Suprapubic skin (tissue), 4 donors: ENCODE measurements at regions not wholly inside any gene's neighbourhood (a gene's known extent, or its start where the extent isn't known, plus 50 kb on each side); places are given as distances from the start of the nearest gene placed in this dataset.

Experiments
- DNase-seq, 2 donors: peaks; one replicate each; pipeline ENCODE4 v3.0.0-alpha.2; 2019; ENCODE audit warnings: low spot score in 2 of 2
- H3K27ac ChIP-seq: fragments of 200-600 bp; sonication (generic); one replicate; pipeline ENCODE4 v1.5.1; 2019
- H3K27me3 ChIP-seq: fragments of 200-600 bp; sonication (generic); one replicate; pipeline ENCODE4 v1.5.1; 2019
- H3K36me3 ChIP-seq: fragments of 200-600 bp; sonication (generic); one replicate; pipeline ENCODE4 v1.5.1; 2019
- H3K4me1 ChIP-seq: fragments of 200-600 bp; sonication (generic); one replicate; pipeline ENCODE4 v1.5.1; 2019
- H3K4me3 ChIP-seq: fragments of 200-600 bp; sonication (generic); one replicate; pipeline ENCODE4 v1.5.1; 2019; ENCODE audit warnings: mild to moderate bottlenecking
- H3K9me3 ChIP-seq: fragments of 200-600 bp; sonication (generic); one replicate; pipeline ENCODE4 v1.5.1; 2019
- EP300 ChIP-seq: sonication (generic); formaldehyde crosslinking; IDR thresholded peaks from one replicate; pipeline ENCODE4 v1.6.1; 2017; ENCODE audit warnings: antibody characterized with exemption
- POLR2A ChIP-seq, 2 donors: fragments of 450-650 bp; IDR thresholded peaks; one replicate each; pipeline ENCODE4 v1.6.1; 2017; ENCODE audit warnings: antibody characterized with exemption in 2 of 2, mild to moderate bottlenecking in 2 of 2, moderate library complexity in 2 of 2
- POLR2AphosphoS5 ChIP-seq, 3 donors: sonication (generic); formaldehyde crosslinking; IDR thresholded peaks; one replicate each; pipeline ENCODE4 v1.6.1; 2017; ENCODE audit warnings: antibody characterized with exemption in 3 of 3
- WGBS: methylation state at CpG from one replicate; pipeline ENCODE4 v1.1.5; 2018; 5-methylcytosine and 5-hydroxymethylcytosine counted together
- TF ChIP-seq, protein P1 (sequence below), 2 donors: fragments of 200-600 bp in 1 of 2; fragments of 450-650 bp in 1 of 2; sonication (generic) in 1 of 2; IDR thresholded peaks; one replicate each; pipeline ENCODE4 v1.5.1; 2016 to 2019; ENCODE audit warnings: antibody characterized with exemption in 2 of 2, mild to moderate bottlenecking in 1 of 2, moderate library complexity in 1 of 2

DNA sequence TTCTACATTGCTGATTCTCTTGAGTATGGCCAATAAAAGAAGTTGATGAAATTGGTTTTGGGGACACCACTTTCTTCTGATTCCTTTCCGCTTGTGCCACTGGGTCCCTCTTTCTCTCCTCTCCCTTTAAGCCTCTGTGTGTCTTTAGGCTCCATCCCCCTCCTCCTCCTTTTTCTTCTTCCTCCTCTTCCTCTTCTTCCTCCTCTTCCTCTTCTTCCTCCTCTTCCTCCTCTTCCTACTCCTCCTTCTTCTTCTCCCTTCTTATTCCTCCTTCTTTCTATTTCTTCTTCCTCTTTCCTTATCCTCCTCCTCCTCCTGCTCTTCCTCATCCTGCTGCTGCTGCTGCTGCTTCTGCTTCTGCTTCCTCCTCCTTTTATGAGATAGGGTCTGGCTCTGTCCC is 93.7 kb downstream of the CHD9NB start:
- TF ChIP-seq POLR2A (IDR thresholded peaks at IDR 0.05) (no peak), POLR2AphosphoS5 (IDR thresholded peaks at IDR 0.05) (no peak), EP300 (no peak)
- TF ChIP-seq, protein P1, sequence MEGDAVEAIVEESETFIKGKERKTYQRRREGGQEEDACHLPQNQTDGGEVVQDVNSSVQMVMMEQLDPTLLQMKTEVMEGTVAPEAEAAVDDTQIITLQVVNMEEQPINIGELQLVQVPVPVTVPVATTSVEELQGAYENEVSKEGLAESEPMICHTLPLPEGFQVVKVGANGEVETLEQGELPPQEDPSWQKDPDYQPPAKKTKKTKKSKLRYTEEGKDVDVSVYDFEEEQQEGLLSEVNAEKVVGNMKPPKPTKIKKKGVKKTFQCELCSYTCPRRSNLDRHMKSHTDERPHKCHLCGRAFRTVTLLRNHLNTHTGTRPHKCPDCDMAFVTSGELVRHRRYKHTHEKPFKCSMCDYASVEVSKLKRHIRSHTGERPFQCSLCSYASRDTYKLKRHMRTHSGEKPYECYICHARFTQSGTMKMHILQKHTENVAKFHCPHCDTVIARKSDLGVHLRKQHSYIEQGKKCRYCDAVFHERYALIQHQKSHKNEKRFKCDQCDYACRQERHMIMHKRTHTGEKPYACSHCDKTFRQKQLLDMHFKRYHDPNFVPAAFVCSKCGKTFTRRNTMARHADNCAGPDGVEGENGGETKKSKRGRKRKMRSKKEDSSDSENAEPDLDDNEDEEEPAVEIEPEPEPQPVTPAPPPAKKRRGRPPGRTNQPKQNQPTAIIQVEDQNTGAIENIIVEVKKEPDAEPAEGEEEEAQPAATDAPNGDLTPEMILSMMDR (IDR thresholded peaks at IDR 0.05): no peak
- H3K27me3 ChIP-seq: no peaks in the 10 kb centered on the region
- WGBS: 95% methylated on average over 1 of the region's 1 CpG

DNA sequence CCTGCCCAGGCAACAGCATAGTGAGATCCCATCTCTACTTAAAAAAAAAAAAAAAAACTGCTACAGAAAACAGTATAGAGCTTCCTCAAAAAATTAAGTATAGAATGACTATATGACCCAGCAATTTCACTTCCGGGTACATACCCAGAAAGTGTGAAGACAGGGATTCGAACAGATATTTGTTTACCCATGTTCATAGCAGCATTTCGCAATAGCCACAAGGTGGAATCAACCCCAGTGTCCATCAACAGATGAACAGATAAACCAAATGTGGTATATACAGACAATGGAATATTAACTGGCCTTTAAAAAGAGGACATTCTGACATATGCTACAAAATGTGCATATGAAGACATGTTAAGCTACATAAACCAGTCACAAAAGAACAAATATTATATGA is 95.5 kb downstream of the CHD9NB start:
- DNase-seq: no peak
- 88% methylated on average over 3 of the region's 3 CpGs for WGBS
- Histone ChIP-seq H3K4me1 (no peaks in the 10 kb centered on the region), H3K27ac (no peak overlapping the region), H3K36me3 (no peaks in the 10 kb centered on the region), H3K27me3 (no peaks in the 10 kb centered on the region), H3K9me3 (no peaks in the 10 kb centered on the region), H3K4me3 (no peak overlapping the region)
- TF ChIP-seq EP300 (no peak), POLR2AphosphoS5 (IDR thresholded peaks at IDR 0.05) (no peak), POLR2A (IDR thresholded peaks at IDR 0.05) (no peak)
- TF ChIP-seq, protein P1 (IDR thresholded peaks at IDR 0.05): no peak

More for the DNA sequence above, 93.7 kb downstream of the CHD9NB start:
- no peaks in the 10 kb centered on the region for H3K4me1 ChIP-seq
- DNase-seq: no peak
- no peaks in the 10 kb centered on the region for H3K36me3 ChIP-seq
- H3K27ac ChIP-seq: no peak overlapping the region
- no peaks in the 10 kb centered on the region for H3K9me3 ChIP-seq
- H3K4me3 ChIP-seq: no peak overlapping the region

DNA sequence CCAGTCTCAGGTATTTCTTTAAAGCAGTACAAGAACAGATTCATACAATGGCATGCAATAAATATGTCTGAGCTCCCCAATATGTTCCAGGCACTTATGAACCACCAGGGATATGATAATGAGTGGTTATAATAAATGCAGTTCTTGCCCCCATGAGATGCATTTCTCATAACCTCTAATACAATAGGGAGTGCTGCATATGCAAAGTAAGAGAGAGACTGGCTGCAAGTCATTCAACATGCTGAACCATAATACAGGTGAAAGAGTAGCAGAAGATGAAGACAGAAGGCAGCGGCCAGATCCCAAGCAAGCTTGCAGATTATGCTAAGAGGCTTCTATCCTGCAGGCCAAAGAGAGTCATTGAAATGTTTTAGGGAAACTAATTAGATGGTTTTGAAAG is 96.7 kb downstream of the CHD9NB start:
- no peak overlapping the region for H3K27ac ChIP-seq
- H3K27me3 ChIP-seq: no peaks in the 10 kb centered on the region
- TF ChIP-seq POLR2A (IDR thresholded peaks at IDR 0.05): no peak
- TF ChIP-seq EP300: no peak
- DNase-seq: no peak
- 91% methylated on average over 1 of the region's 1 CpG for WGBS
- H3K4me3 ChIP-seq: no peak overlapping the region
- H3K9me3 ChIP-seq: no peaks in the 10 kb centered on the region
- H3K4me1 ChIP-seq: no peaks in the 10 kb centered on the region
- H3K36me3 ChIP-seq: no peaks in the 10 kb centered on the region

DNA sequence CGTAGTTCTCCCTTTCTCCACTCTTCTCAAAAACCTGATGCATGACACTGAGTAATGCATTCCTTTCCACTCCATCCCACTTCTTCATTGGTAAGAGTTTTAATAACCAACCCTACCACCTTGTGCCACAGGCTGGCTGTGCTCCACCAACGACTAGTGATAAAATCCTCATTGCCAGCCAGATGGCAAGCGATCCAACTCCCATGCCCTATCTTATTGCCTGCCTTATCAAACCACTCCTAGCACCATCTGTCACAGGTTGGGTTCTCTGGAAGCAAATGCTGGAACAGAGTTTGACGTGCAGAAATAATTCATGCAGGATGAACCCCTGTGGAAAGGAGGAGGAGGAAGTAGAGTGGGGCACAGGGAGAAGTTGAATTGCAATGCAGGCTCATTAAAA is 99.5 kb downstream of the CHD9NB start:
- TF ChIP-seq POLR2A (IDR thresholded peaks at IDR 0.05): no peak
- TF ChIP-seq, protein P1 (IDR thresholded peaks at IDR 0.05): no peak
- TF ChIP-seq EP300: no peak
- TF ChIP-seq POLR2AphosphoS5 (IDR thresholded peaks at IDR 0.05): no peak
- Histone ChIP-seq H3K27ac (no peak overlapping the region), H3K36me3 (no peaks in the 10 kb centered on the region), H3K27me3 (no peaks in the 10 kb centered on the region), H3K4me3 (no peak overlapping the region), H3K4me1 (no peaks in the 10 kb centered on the region), H3K9me3 (no peaks in the 10 kb centered on the region)
- WGBS: 54% methylated on average over 4 of the region's 4 CpGs
- DNase-seq: no peak

DNA sequence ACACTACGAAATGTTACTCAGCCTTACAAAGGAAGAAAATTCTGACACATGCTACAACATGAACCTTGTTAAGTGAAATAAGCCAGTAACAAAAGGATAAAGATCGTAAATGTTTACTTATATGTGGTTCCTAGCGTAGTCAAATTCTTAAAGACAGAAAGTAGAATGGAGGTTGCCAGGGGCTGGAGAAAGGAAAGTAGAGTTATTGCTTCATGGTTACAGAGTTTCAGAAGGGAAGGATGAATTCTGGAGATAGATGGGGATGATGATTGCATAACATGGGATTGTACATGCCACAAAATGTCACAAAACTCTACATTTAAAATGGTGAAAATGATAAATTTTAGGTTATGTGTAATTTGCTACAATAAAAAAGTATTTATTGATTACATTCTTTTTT is 103.8 kb downstream of the CHD9NB start:
- Histone ChIP-seq H3K9me3 (peaks cover 6% of the 10 kb centered on the region), H3K27me3 (no peaks in the 10 kb centered on the region), H3K27ac (no peak overlapping the region), H3K36me3 (no peaks in the 10 kb centered on the region), H3K4me1 (no peaks in the 10 kb centered on the region), H3K4me3 (no peak overlapping the region)
- no peak for DNase-seq
- 54% methylated on average over 3 of the region's 3 CpGs for WGBS
- TF ChIP-seq, protein P1 (IDR thresholded peaks at IDR 0.05): no peak
- TF ChIP-seq EP300: no peak
- TF ChIP-seq POLR2AphosphoS5 (IDR thresholded peaks at IDR 0.05): no peak
- TF ChIP-seq POLR2A (IDR thresholded peaks at IDR 0.05): no peak

DNA sequence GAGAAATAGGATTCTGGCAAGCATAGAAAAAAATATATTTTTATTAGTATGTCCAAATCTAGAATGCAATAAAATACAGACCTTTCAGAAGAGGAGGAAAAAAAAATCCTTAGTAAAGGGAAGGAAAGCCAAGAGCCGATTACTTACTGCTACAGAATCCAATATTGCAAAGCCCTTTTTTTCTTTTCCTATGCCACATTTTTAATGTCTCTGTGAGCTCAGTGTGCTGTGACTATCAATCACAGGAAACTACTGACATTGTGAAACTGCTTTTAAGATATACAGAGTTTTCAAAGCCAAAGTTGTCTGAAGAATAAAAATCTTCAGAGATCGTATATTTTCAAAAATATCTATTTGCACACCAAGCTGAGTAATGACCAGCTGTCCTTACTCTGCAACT is 120.4 kb downstream of the CHD9NB start:
- no peaks in the 10 kb centered on the region for H3K9me3 ChIP-seq
- no peak overlapping the region for H3K4me3 ChIP-seq
- H3K27ac ChIP-seq: no peak overlapping the region
- TF ChIP-seq POLR2A (IDR thresholded peaks at IDR 0.05) (no peak), POLR2AphosphoS5 (IDR thresholded peaks at IDR 0.05) (no peak), EP300 (no peak)
- TF ChIP-seq, protein P1 (IDR thresholded peaks at IDR 0.05): no peak
- H3K4me1 ChIP-seq: no peaks in the 10 kb centered on the region
- WGBS: 52% methylated on average over 2 of the region's 2 CpGs
- H3K36me3 ChIP-seq: no peaks in the 10 kb centered on the region
- DNase-seq: no peak
- H3K27me3 ChIP-seq: no peaks in the 10 kb centered on the region
